Umbilical cord (tissue), 1 donor: ENCODE measurements at regions not wholly inside any gene's neighbourhood (a gene's known extent, or its start where the extent isn't known, plus 50 kb on each side); places are given as distances from the start of the nearest gene placed in this dataset.
"Not testable (repeated sequence)": the region's sequence is repeated elsewhere in the genome, so short reads cannot be mapped to it uniquely, and the experiment has no call there.

Experiments
- DNase-seq: peaks from one replicate; pipeline ENCODE4 v3.0.0-alpha.2; 2015; ENCODE audit warnings: low spot score

- no peak for DNase-seq
These were observed 195.8 kb upstream of the MKLN1 start for GRCh38 chr7:131131746-131132431.

GRCh38 chr7:131139462-131139861, 188.2 kb upstream of the MKLN1 start:
- DNase-seq: no peak

GRCh38 chr7:131141443-131141967, 186.2 kb upstream of the MKLN1 start:
- DNase-seq: no peak

- DNase-seq: no peak
These were observed 183.8 kb upstream of the MKLN1 start for GRCh38 chr7:131143869-131144268.

- no peak for DNase-seq
These were observed 182.7 kb upstream of the MKLN1 start for GRCh38 chr7:131145026-131145425.

- DNase-seq: no peak
These were observed 181.9 kb upstream of the MKLN1 start for GRCh38 chr7:131145770-131146169.

- DNase-seq: no peak
These were observed 180.1 kb upstream of the MKLN1 start for GRCh38 chr7:131147604-131148003.

- DNase-seq: no peak
These were observed 179.4 kb upstream of the MKLN1 start for GRCh38 chr7:131148258-131148657.

- no peak for DNase-seq
These were observed 178.8 kb upstream of the MKLN1 start for GRCh38 chr7:131148708-131149428.

GRCh38 chr7:131149429-131149773, 178.3 kb upstream of the MKLN1 start:
- DNase-seq: no peak

GRCh38 chr7:131149840-131150239, 177.8 kb upstream of the MKLN1 start:
- DNase-seq: no peak

- DNase-seq: no peak
These were observed 176.6 kb upstream of the MKLN1 start for GRCh38 chr7:131151034-131151433.

GRCh38 chr7:131152766-131153165, 174.9 kb upstream of the MKLN1 start:
- DNase-seq: no peak

GRCh38 chr7:131154380-131154779, 173.3 kb upstream of the MKLN1 start:
- DNase-seq: no peak

GRCh38 chr7:131157530-131158243, 170.0 kb upstream of the MKLN1 start:
- DNase-seq: no peak

- DNase-seq: not testable (repeated sequence)
These were observed 169.4 kb upstream of the MKLN1 start for GRCh38 chr7:131158244-131158636.

- DNase-seq: no peak
These were observed 167.7 kb upstream of the MKLN1 start for GRCh38 chr7:131159961-131160361.

- no peak for DNase-seq
These were observed 166.6 kb upstream of the MKLN1 start for GRCh38 chr7:131161103-131161502.

- no peak for DNase-seq
These were observed 163.4 kb upstream of the MKLN1 start for GRCh38 chr7:131164025-131164925.

GRCh38 chr7:131166066-131166465, 161.6 kb upstream of the MKLN1 start:
- no peak for DNase-seq

GRCh38 chr7:131170440-131171271, 157.0 kb upstream of the MKLN1 start:
- DNase-seq: no peak
